ENCODE measurements at regions not wholly inside any gene's neighbourhood (a gene's known extent, or its start where the extent isn't known, plus 50 kb on each side); places are given as distances from the start of the nearest gene placed in this dataset.

DNA sequence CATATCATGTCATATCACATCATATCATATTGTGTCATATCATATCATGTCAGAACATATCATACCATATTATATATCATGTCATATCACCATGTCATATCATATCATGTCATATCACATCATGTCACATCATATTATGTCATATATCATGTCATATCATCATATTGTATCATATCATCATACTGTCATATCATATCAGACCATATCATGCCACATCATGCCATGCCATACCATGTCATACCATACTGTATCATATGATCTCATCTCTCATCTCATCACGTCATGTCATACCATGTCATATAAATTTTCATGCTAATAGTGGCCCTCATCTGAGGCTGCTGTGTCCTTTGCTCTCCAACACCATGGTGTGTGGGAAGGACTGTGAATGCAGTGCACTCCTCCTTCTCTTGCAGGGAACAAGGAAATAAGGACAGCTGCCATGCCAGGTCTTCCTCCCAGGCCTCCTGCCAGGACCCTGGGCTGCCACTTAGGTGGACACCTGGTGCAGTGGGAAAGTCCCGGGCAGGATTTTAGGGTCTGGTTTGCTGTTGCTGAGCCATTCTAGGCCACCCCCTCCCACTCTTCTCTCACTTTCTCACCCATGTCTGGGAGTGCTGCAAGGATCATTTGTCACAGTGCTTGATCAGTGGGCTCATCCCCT is 72.4 kb upstream of the TRPM1 start:
- Histone ChIP-seq H4K20me1 (ENCODE audit: insufficient read depth, low read length) (no peaks in the 10 kb centered on the region), H3K9me2 (ENCODE audit: insufficient read depth, low read length) (no peaks in the 10 kb centered on the region), H3K79me2 (ENCODE audit: insufficient read depth, low read depth, low read length) (no peaks in the 10 kb centered on the region), H3K27ac (ENCODE audit: low read depth, low read length, poor library complexity, severe bottlenecking) (no peak overlapping the region), H2AFZ (ENCODE audit: low read length) (no peak overlapping the region), H3K9me3 (ENCODE audit: low read length) (no peaks in the 10 kb centered on the region), H3K4me3 (ENCODE audit: low read depth, low read length, poor library complexity, severe bottlenecking) (no peak overlapping the region), H3K4me2 (ENCODE audit: low read length) (no peak overlapping the region), H3K4me1 (ENCODE audit: insufficient read depth, low read length, poor library complexity, severe bottlenecking) (no peaks in the 10 kb centered on the region), H3K36me3 (ENCODE audit: insufficient read depth, low read length) (no peaks in the 10 kb centered on the region)
- no peak for TF ChIP-seq EZH2phosphoT487 (IDR thresholded peaks at IDR 0.05; ENCODE audit: borderline replicate concordance, low read depth, low read length)
- TF ChIP-seq, protein P1, sequence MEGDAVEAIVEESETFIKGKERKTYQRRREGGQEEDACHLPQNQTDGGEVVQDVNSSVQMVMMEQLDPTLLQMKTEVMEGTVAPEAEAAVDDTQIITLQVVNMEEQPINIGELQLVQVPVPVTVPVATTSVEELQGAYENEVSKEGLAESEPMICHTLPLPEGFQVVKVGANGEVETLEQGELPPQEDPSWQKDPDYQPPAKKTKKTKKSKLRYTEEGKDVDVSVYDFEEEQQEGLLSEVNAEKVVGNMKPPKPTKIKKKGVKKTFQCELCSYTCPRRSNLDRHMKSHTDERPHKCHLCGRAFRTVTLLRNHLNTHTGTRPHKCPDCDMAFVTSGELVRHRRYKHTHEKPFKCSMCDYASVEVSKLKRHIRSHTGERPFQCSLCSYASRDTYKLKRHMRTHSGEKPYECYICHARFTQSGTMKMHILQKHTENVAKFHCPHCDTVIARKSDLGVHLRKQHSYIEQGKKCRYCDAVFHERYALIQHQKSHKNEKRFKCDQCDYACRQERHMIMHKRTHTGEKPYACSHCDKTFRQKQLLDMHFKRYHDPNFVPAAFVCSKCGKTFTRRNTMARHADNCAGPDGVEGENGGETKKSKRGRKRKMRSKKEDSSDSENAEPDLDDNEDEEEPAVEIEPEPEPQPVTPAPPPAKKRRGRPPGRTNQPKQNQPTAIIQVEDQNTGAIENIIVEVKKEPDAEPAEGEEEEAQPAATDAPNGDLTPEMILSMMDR (conservative IDR thresholded peaks at IDR 0.05; ENCODE audit: low read length), result no peak
- BruUV-seq (replicated peaks), result no TSS peak
- intact Hi-C loops (cut with micrococcal nuclease; ENCODE audit: unreplicated experiment), result no loop called here
- DNase-seq (ENCODE audit: low spot score), result no peak
- POLR2A ChIA-PET, result interaction anchor here (1.0 kb wide), 1 partner anchor 329 kb away, joined by 3 read pairs; no protein-coding TSS in a partner anchor
- CTCF ChIA-PET (ENCODE audit: unreplicated experiment), result no interaction called here

DNA sequence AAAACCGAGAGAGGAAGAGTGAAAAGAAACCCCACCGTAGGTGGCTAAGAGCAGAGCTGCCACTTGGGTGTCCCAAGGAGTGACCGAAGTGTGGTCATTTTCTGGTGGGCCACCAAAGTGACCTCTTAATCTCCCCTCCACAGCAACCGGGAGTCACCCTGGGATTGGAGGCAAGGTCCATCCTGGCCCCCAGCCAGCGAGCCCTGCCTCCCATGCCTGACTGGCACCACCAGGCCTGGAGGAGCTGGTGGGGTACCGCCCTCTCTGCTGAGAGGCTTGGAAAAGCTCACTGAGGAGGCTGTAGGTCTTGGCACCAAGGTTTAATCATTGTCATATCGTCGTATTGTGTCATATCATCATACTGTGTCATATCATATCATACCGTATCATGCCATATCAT is 74.0 kb upstream of the TRPM1 start:
- Histone ChIP-seq H3K27ac (ENCODE audit: low read depth, low read length, poor library complexity, severe bottlenecking) (no peak overlapping the region), H3K4me3 (ENCODE audit: low read depth, low read length, poor library complexity, severe bottlenecking) (no peak overlapping the region), H3K9me2 (ENCODE audit: insufficient read depth, low read length) (no peaks in the 10 kb centered on the region), H2AFZ (ENCODE audit: low read length) (no peak overlapping the region), H3K79me2 (ENCODE audit: insufficient read depth, low read depth, low read length) (no peaks in the 10 kb centered on the region), H3K9me3 (ENCODE audit: low read length) (no peaks in the 10 kb centered on the region), H3K36me3 (ENCODE audit: insufficient read depth, low read length) (no peaks in the 10 kb centered on the region), H4K20me1 (ENCODE audit: insufficient read depth, low read length) (no peaks in the 10 kb centered on the region), H3K4me2 (ENCODE audit: low read length) (no peak overlapping the region), H3K4me1 (ENCODE audit: insufficient read depth, low read length, poor library complexity, severe bottlenecking) (no peaks in the 10 kb centered on the region)
- intact Hi-C loops (cut with micrococcal nuclease; ENCODE audit: unreplicated experiment), result no loop called here
- no peak for DNase-seq (ENCODE audit: low spot score)
- BruUV-seq (replicated peaks), result no TSS peak
- no peak for TF ChIP-seq EZH2phosphoT487 (IDR thresholded peaks at IDR 0.05; ENCODE audit: borderline replicate concordance, low read depth, low read length)
- TF ChIP-seq, protein P1 (conservative IDR thresholded peaks at IDR 0.05; ENCODE audit: low read length), result no peak
- ChIA-PET CTCF (ENCODE audit: unreplicated experiment) (no interaction called here), POLR2A (no interaction called here)

DNA sequence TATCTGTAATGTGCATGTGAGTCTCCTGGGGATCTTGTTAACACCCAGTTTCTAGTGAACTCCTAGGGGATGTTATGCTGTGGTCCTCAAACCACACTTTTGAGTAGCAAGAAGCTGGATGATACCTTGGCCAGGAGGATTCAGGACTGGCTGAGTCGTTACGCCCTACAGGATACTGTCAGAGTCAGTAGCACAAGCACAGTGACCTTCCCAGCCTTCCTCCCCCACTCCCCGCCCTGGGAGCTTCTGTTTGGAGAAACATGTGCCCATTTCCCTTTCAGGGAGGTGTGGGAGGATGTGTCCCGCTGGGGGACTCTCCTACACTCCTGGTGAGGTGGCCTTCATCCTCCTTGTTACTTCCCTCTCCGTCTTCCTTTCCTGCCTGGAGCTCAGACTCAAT is 76.4 kb upstream of the TRPM1 start:
- intact Hi-C loops (cut with micrococcal nuclease; ENCODE audit: unreplicated experiment), result no loop called here
- no peak overlapping the region for H2AFZ ChIP-seq (ENCODE audit: low read length)
- ChIA-PET POLR2A (no interaction called here), CTCF (ENCODE audit: unreplicated experiment) (no interaction called here)
- 0 out of 2 replicates have a peak, but pooled peaks cover 8% of the 10 kb centered on the region for H3K9me3 ChIP-seq (ENCODE audit: low read length)
- H3K4me2 ChIP-seq (ENCODE audit: low read length), result no peak overlapping the region
- no TSS peak for BruUV-seq (replicated peaks)
- no peaks in the 10 kb centered on the region for H3K4me1 ChIP-seq (ENCODE audit: insufficient read depth, low read length, poor library complexity, severe bottlenecking)
- H3K36me3 ChIP-seq (ENCODE audit: insufficient read depth, low read length), result no peaks in the 10 kb centered on the region
- no peaks in the 10 kb centered on the region for H3K9me2 ChIP-seq (ENCODE audit: insufficient read depth, low read length)
- DNase-seq (ENCODE audit: low spot score), result no peak
- H3K79me2 ChIP-seq (ENCODE audit: insufficient read depth, low read depth, low read length), result no peaks in the 10 kb centered on the region
- TF ChIP-seq, protein P1 (conservative IDR thresholded peaks at IDR 0.05; ENCODE audit: low read length), result no peak
- no peak for TF ChIP-seq EZH2phosphoT487 (IDR thresholded peaks at IDR 0.05; ENCODE audit: borderline replicate concordance, low read depth, low read length)
- H3K4me3 ChIP-seq (ENCODE audit: low read depth, low read length, poor library complexity, severe bottlenecking), result no peak overlapping the region
- H4K20me1 ChIP-seq (ENCODE audit: insufficient read depth, low read length), result no peaks in the 10 kb centered on the region
- H3K27ac ChIP-seq (ENCODE audit: low read depth, low read length, poor library complexity, severe bottlenecking), result no peak overlapping the region

Data from OCI-LY7 (cell line).